ENCODE measurements at regions not wholly inside any gene's neighbourhood (a gene's known extent, or its start where the extent isn't known, plus 50 kb on each side); places are given as distances from the start of the nearest gene placed in this dataset.

DNA sequence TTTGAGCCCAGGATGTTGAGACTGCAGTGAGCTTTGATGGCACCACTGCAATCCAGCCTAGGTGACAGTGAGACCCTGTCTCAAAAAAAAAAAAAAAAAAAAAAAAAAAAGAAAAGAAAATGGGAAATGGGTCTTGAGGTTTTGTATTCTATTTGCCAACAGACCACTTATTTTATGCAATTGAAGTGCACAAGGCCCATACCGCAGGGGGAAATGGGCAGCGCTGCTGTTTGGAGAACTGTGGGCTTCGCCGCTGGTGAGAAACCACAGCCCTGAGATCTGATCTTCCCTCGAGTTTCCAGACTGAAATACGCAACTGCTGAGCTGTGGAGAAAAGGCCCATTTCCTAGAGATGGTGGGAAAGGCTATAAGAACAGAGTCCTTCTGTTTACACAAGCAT, 512.0 kb downstream of the TCERG1L start:
- no peak for DNase-seq (ENCODE audit: low spot score)

DNA sequence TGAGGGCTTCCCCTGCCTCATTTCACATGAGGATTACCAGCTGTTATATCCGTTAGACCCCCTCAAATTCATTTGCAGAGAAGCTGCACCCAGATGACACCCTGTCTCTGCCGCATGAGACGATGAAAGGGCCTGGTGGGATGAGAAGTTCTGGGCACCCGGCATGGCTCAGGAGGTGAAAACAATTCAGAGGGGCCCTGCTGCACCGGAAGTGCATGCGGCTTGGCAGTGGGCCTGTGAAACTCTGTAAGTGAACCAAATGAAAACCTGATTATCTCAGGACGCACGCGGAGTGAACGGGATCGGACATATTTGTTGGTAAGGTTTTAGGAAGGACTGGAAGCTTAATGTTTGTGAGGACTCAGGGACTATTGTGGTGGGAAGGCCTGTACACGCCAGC, 511.2 kb downstream of the TCERG1L start:
- DNase-seq (ENCODE audit: low spot score): no peak

GRCh38 chr10:130801276-130801675, 510.2 kb downstream of the TCERG1L start:
- DNase-seq (ENCODE audit: low spot score): no peak

DNA sequence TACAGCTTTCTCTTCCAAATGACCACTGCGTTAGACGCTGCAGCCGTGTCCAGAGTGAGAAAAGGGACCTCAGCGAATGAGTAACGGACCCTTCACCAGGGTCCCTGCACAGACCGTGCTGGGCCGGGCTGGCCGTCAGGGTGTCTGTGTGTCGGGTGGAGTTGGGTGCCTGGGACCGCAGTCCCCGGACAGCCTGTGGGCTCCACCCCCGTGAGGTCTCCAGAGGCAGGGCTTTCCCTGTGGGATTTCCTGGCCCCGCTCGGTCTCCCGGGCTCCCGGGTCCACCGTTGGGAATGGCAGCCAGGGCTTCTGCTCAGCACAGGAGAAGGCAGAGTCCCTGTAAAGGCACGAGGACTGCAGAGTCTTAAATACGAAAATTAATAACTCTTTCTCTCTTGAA, 509.7 kb downstream of the TCERG1L start:
- DNase-seq (ENCODE audit: low spot score): no peak

DNA sequence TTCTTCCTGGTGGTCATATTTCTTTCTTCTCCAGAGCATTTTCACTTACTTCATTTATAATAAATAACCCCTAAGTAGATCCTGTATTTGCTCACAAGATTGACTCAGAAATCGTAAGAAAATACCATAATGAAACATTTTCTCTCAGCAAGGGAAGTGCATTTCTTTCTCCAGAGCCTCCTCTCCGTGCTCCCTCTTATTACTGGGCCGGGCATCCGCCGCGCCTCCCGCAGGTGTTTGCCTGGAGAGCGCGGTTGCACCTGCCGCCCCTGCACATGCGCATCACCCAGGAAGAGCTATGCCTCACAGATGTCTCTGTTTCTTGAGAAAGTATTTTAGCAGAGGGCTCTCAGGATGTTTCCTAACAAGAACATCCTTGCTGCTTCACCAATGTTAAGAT, 509.2 kb downstream of the TCERG1L start:
- no peak for DNase-seq (ENCODE audit: low spot score)

DNA sequence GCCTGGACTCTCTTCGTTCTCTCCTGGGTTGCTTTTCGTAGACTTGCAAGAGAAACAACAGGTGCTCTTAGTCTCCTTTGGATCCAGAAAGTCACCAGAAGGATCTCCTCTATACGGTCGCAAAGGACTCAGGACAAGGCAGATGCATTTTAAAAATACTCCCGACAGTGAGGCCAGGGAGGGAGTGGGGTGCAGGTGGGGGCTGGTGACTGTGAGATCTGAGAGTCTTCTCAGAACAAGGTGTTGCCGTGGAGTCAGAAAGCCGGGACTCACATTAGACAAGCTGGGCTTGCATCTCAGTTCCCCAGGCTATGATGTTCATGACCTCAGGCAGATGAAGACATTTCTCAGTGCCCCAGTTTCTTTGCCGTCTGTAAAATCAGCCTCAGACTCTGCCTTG, 507.2 kb downstream of the TCERG1L start:
- peak; percentile 11 for DNase-seq (ENCODE audit: low spot score)

DNA sequence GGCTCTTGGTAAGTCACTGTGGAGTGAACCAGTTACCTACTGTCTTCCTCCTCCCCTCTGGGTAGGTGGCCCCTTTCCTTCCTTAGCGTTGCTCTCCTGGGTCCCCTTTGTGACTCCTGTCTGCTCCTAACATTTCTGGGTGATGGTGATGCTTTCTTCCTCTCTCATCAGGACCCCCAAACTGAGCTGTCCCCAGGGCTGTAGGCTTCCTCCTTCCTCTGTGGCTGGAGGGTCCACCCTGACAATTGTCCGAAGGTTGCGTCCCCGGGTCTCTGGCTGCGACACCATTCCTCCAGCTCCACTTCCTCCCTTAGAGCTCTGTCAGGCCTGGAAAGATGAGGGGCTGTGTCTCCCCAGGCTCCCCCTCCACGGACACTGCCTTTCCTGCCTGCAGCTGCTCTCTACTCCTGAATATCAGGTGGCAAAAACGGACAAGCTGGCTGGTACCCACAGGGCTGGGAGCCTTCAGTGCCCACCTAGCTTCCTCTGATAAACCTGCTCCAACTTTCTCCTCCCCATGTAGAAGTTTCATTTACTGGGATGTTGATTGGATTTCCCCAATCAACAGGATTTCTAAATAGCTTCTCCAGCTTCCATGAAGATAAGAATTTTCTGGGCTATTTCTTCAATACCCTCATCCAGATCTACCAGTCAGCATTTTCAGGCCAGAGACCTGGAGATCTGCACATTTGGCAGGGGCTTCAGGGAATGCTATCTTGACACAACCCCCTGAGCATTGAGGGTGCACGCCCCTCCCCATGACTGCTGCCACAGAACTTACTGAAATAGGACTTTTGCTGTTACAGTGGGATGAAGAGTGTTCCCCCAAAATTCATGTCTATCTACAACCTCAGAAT, 506.5 kb downstream of the TCERG1L start:
- peak; percentile 20 for DNase-seq (ENCODE audit: low spot score)

DNA sequence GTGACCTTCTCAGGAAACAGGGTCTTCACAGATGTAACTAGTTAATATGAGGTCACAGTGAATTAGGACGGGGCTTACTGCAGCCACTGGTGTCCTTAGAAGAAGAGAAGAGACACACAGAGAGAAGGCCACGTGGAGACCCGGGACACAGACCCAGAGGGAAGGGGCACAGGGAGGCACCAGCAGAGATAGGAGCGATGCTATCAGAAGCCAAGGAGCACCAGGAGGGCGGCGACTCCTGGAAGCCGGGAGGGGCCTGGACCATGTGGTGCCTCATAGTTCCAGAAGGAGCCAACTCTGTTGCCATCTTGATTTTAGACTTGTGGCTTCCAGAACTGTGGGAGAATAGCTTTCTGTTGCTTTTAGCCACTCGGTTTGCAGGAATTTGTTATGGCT, 505.9 kb downstream of the TCERG1L start:
- DNase-seq (ENCODE audit: low spot score): no peak

DNA sequence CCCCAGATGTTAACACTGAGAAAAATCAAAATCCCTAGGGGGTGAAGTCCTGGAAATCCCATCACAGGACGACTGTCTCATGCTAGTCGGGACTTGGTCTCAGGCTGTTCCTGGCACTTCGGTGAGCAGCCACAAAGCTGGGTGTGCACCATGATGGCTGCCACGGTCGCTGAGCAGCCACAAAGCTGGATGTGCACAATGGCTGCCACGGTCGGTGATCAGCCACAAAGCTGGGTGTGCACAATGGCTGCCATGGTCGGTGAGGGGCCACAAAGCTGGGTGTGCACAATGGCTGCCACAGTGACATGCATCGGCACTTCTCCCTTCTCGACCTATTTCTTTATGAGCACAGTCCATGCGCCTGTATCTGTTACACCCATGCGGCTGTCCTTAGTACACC, 505.1 kb downstream of the TCERG1L start:
- DNase-seq (ENCODE audit: low spot score): no peak

- DNase-seq (ENCODE audit: low spot score): no peak
Measured at GRCh38 chr10:130807096-130807495, 504.4 kb downstream of the TCERG1L start.

- peak; percentile 14 for DNase-seq (ENCODE audit: low spot score)
Measured at GRCh38 chr10:130807721-130808120, 503.8 kb downstream of the TCERG1L start.

- DNase-seq (ENCODE audit: low spot score): peak; percentile 35
Measured at GRCh38 chr10:130808243-130808642, 503.3 kb downstream of the TCERG1L start.

DNA sequence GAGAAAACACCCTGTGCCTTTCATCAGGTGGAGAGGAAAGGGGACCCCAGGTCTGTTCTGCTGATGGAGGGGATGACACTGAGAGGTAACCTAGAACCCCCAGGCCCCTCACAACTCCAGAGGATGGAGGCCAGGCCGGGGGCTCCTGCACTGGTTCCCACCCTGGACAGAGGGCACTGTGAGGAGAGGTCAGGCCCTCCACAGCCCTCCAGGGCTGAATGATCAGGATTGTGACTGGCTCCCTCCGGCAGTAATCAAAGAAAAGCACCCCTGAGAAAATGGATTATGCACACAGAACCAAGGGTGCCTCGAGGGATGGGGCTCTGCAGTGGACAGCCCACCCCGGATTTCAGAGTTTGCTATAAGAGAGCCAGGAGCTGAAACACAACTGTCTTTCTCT, 502.8 kb downstream of the TCERG1L start:
- DNase-seq (ENCODE audit: low spot score): no peak

GRCh38 chr10:130809181-130809580, 502.3 kb downstream of the TCERG1L start:
- no peak for DNase-seq (ENCODE audit: low spot score)

DNA sequence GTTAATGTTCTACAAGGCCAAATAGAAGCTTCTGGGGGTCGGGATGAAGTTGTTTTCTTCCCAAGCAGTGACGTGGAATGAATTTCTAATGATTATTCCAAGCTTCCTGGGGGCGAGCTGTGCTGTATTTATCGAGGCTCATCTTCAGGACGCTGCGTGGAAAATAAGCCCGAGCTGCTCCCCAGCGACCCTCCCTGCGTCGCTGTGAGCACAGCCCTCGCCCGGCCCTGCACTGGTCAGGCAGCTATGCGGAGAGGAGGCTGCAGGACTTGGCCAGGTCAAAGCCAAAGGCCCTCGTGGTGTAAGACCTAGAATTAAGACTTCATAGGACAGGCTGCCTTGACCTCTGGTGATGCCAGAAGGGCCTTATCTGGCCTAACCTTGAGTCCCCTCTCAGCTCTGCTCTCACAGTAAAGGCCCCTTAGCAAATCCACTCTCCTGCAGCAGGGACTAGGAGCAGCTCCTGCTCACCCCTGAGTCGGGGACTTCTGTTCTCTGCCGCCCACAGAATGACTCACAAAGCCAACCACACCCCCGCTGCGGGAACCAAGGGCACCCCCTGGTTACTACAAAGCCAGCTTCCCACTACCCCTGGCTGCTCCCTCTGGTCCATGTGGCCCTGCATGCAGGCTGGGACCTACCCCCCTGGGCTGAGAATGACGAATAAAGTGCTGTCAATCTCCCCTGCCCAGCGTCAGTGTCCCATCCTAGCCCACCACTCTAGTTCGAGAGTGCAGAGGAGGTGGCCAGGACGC, 501.6 kb downstream of the TCERG1L start:
- DNase-seq (ENCODE audit: low spot score): no peak

DNA sequence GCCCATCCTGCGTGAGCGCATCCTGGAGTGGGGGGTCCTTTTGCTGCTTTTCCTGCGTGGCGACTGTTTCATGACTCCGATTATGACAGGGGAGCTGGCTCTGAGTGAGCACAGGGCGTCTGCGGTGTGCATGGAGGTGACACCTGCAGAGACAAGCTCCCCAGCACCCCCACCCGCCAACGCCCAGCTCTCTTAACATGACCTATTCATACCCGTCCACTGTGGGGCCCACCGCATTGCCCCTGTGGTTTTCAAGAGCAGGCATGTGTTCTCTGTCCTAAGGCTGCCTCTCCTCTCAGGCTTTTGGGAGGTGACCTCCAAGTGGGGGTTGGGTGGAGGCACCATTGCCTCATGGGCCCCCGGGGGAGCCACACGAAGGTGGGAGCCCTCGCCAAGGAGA, 500.7 kb downstream of the TCERG1L start:
- no peak for DNase-seq (ENCODE audit: low spot score)

DNA sequence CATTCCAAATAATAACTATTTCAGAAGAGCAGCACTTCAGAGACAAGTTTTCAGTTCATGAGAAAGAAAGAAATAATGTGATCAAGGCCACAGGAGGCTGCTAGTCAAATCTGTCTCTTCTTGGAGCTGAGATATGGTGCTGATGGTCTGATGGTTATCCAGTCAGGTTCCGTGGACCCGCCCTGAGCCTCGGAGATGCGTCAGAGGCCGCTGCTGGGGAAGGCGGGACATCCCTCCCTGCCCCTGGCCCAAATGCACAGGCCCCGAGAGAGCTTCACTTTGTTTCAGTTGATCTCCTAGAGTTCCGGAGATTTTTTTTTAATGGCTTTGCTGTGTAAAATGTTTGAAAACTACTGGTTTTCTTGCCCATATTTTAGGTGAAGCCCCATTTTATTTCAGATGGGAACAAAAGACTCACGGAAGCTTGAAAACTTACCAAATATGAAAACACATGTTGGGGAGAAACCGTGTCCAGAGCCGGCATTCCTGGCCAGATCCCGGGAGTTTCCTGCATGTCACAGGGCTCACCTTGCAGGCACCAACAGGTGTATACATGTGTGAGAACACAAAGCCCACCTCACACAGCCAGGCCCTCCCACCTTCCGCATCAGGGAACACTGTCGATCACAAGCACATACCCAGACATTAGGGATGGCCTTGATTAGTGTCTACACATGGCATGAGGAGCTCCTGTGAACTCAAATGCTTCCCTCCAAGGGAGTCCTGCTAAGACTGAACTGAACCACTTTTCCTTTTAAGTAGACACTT, 499.0 kb downstream of the TCERG1L start:
- peak; percentile 29 for DNase-seq (ENCODE audit: low spot score)

GRCh38 chr10:130814610-130815009, 496.9 kb downstream of the TCERG1L start:
- DNase-seq (ENCODE audit: low spot score): no peak

DNA sequence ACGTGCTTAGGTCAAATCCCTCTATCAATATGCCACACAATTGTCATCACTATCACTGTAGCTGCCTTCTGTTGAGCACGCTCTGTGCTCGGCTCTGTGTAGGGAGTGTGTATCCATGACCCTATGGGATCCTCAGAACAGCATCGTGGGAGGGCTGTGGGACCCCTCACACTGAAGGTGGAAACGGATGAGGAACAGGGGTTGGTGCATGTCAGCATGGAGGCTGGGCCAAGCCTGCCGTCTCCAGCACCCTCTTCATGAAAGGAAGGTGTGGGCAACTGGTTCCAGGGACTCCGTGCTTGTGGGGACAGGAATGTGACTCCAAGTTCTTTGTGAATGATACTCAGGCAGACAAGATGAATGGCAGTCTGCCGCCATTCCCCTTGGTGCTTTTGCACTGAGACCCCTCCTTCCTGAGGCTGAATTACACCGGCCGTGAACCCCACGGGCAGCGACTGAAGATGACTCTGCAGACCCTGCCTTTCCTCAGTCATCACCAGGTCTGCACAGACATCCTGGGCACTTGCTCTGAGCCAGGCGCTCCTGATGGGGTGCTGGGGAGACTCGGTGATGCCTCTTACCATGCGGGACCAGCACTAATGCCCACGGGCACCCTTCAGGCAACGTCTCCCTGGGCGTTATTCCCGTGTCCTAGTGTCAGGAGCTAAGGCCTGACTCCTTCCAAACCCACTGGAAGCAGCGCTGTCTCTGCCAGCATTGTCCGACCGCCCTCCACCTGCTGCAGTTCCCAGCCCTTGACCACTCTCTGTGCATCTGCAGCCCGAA, 495.2 kb downstream of the TCERG1L start:
- no peak for DNase-seq (ENCODE audit: low spot score)

DNA sequence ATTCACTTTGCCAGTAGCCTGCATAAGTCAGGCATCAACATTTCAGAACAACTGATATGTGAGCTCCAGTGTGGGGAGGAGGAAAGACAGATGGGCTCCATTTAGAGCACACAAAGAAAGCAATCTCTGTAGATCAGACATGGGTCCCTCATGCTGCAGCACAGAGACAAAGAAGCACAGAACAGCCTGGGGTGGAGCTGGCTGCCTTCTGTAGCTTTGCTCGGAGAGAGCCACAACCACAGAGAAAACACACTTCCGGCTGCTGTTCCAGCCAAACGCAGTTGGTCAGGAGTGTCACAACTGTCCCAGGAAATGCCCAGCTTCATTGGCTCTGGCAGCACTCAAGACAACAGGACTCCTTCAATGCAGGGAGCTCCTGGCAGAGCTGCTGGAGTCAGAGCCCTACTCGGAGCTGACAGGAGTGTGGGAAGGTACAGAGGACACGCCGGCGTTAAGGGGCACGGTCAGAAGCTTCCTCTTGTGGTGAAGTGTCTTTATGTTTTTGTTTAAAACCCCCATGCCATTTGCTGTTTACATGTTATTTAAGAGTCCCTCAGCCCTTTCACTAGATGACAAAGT, 494.4 kb downstream of the TCERG1L start:
- no peak for DNase-seq (ENCODE audit: low spot score)

- DNase-seq (ENCODE audit: low spot score): no peak
Measured at GRCh38 chr10:130817674-130818073, 493.8 kb downstream of the TCERG1L start.

Measured in ecto neural progenitor cell (in vitro differentiated cells).